CD14-positive monocyte (primary cell): ENCODE measurements at regions not wholly inside any gene's neighbourhood (a gene's known extent, or its start where the extent isn't known, plus 50 kb on each side); places are given as distances from the start of the nearest gene placed in this dataset.
A peak's percentile ranks its signal among the peaks of the same experiment; 100 is the strongest.

Experiments used
- DNase-seq, 3 donors: peaks; one replicate each; pipeline ENCODE4 v3.0.0-alpha.2; 2011 to 2022
- H2AFZ ChIP-seq: 2 replicates; pipeline ENCODE4 v1.6.0; 2012; ENCODE audit warnings: mild to moderate bottlenecking, low read depth, low read length, inconsistent platforms; ENCODE audit not compliant: insufficient read depth, poor library complexity, severe bottlenecking
- H3K27ac ChIP-seq, 2 donors: 1 replicate in 1 of 2; 2 replicates in 1 of 2; pipeline ENCODE4 v1.5.1; 2012 to 2013; ENCODE audit warnings: low read length in 2 of 2, control low read depth in 1 of 2, inconsistent platforms in 1 of 2, low read depth in 1 of 2, mild to moderate bottlenecking in 1 of 2
- H3K27me3 ChIP-seq, 2 donors: one replicate each; pipeline versions ENCODE4 v1.6.0 to v1.6.1; 2011 to 2013; ENCODE audit warnings: low read length in 2 of 2; ENCODE audit not compliant: control insufficient read depth in 2 of 2, insufficient read depth in 2 of 2
- H3K36me3 ChIP-seq, 2 donors: replicated peaks in 1 of 2; 1 replicate in 1 of 2; 2 replicates in 1 of 2; pipeline versions ENCODE4 v1.5.1 to v1.6.1; 2012 to 2013; ENCODE audit warnings: low read length in 2 of 2, control low read depth in 1 of 2, inconsistent platforms in 1 of 2, mild to moderate bottlenecking in 1 of 2; ENCODE audit not compliant: insufficient read depth in 2 of 2, control insufficient read depth in 1 of 2
- H3K4me1 ChIP-seq, 2 donors: 1 replicate in 1 of 2; 2 replicates in 1 of 2; pipeline versions ENCODE4 v1.5.1 to v1.6.1; 2012 to 2013; ENCODE audit warnings: low read length in 2 of 2, control low read depth in 1 of 2, inconsistent platforms in 1 of 2, mild to moderate bottlenecking in 1 of 2, moderate library complexity in 1 of 2; ENCODE audit not compliant: insufficient read depth in 2 of 2, control insufficient read depth in 1 of 2
- H3K4me2 ChIP-seq: replicated peaks from 2 replicates; pipeline ENCODE3; 2012; ENCODE audit warnings: low read length, moderate library complexity, mild to moderate bottlenecking; ENCODE audit not compliant: poor library complexity, severe bottlenecking; ENCODE audit errors: extremely low read depth
- H3K4me3 ChIP-seq, 3 experiments: fragments of 200-600 bp in 1 of 3; sonication (generic) in 1 of 3; replicated peaks in 1 of 3; 1 replicate in 2 of 3; 2 replicates in 1 of 3; pipeline ENCODE4 v1.5.1; 2011 to 2013; ENCODE audit warnings: low read length in 3 of 3, mild to moderate bottlenecking in 3 of 3, control low read depth in 2 of 3, low read depth in 2 of 3, inconsistent platforms in 1 of 3, moderate library complexity in 1 of 3
- H3K79me2 ChIP-seq: 2 replicates; pipeline ENCODE4 v1.6.0; 2012; ENCODE audit warnings: mild to moderate bottlenecking, control low read depth, inconsistent platforms, low read length, moderate library complexity; ENCODE audit not compliant: insufficient read depth
- H3K9ac ChIP-seq: 2 replicates; pipeline ENCODE4 v1.6.0; 2017; ENCODE audit warnings: low read length, mild to moderate bottlenecking; ENCODE audit not compliant: insufficient read depth, poor library complexity, severe bottlenecking
- H3K9me3 ChIP-seq, 2 donors: replicated peaks in 1 of 2; 1 replicate in 1 of 2; 2 replicates in 1 of 2; pipeline versions ENCODE4 v1.5.1 to v1.6.1; 2012 to 2013; ENCODE audit warnings: low read length in 2 of 2, control low read depth in 1 of 2; ENCODE audit not compliant: control insufficient read depth in 1 of 2, insufficient read depth in 1 of 2
- H4K20me1 ChIP-seq: 2 replicates; pipeline ENCODE4 v1.6.0; 2012; ENCODE audit warnings: mild to moderate bottlenecking, low read length, control low read depth, moderate library complexity; ENCODE audit not compliant: insufficient read depth
- H3K27ac Mint-ChIP-seq, 7 donors: one replicate each; pipeline ENCODE4 v1.8.0; 2020; ENCODE audit warnings: mild to moderate bottlenecking in 7 of 7, mixed read lengths in 7 of 7, moderate library complexity in 6 of 7, inconsistent platforms in 2 of 7
- H3K27me3 Mint-ChIP-seq, 3 donors: one replicate each; pipeline ENCODE4 v1.8.0; 2021 to 2022; ENCODE audit warnings: low read depth in 3 of 3, mild to moderate bottlenecking in 3 of 3, mixed read lengths in 3 of 3, moderate library complexity in 3 of 3, inconsistent platforms in 1 of 3
- H3K36me3 Mint-ChIP-seq, 2 donors: one replicate each; pipeline ENCODE4 v1.8.0; 2020; ENCODE audit warnings: mixed read lengths in 2 of 2, inconsistent platforms in 1 of 2, mild to moderate bottlenecking in 1 of 2
- H3K4me1 Mint-ChIP-seq: one replicate; pipeline ENCODE4 v1.8.0; 2020; ENCODE audit warnings: mild to moderate bottlenecking, mixed read lengths
- H3K4me3 Mint-ChIP-seq, 2 donors: one replicate each; pipeline ENCODE4 v1.8.0; 2020; ENCODE audit warnings: mild to moderate bottlenecking in 2 of 2, mixed read lengths in 2 of 2, moderate library complexity in 1 of 2
- H3K9me3 Mint-ChIP-seq, 7 donors: one replicate each; pipeline ENCODE4 v1.8.0; 2020 to 2022; ENCODE audit warnings: mixed read lengths in 7 of 7, mild to moderate bottlenecking in 6 of 7, moderate library complexity in 6 of 7, inconsistent platforms in 2 of 7
- CTCF ChIP-seq: fragments of 200-600 bp; IDR thresholded peaks from one replicate; pipeline ENCODE4 v1.8.0; 2022; ENCODE audit warnings: antibody characterized with exemption, mild to moderate bottlenecking
- WGBS: methylation state at CpG from one replicate; pipeline ENCODE4 v1.1.5; 2013; ENCODE audit warnings: missing lambda C conversion rate; ENCODE audit not compliant: insufficient coverage; 5-methylcytosine and 5-hydroxymethylcytosine counted together
- intact Hi-C, 2 donors: fragments of 100-400 bp; cut with micrococcal nuclease; formaldehyde crosslinking; loops; one replicate each; pipeline versions ENCODE4 v1.15.0 to v1.15.1; 2023

GRCh38 chr18:10258836-10259474 lies 195.5 kb upstream of the APCDD1 start:
- peaks cover 42 to 52% of the 10 kb centered on the region in 2 donors for H3K4me1 ChIP-seq
- H3K27ac Mint-ChIP-seq: peak overlapping the region; percentile 23 to 74 (median 58)
- peak overlapping the region in 1 of 2 donors; percentile 40 for H3K27ac ChIP-seq
- no peak overlapping the region for H2AFZ ChIP-seq
- H4K20me1 ChIP-seq: no peaks in the 10 kb centered on the region
- peaks cover 4 to 10% of the 10 kb centered on the region in 2 donors for H3K36me3 Mint-ChIP-seq
- no peaks in the 10 kb centered on the region for H3K79me2 ChIP-seq
- intact Hi-C loops: no loop called here
- WGBS: 100% methylated on average over 1 of the region's 5 CpGs
- H3K4me2 ChIP-seq: no peak overlapping the region
- peaks cover 0 to 5% (median 3%) of the 10 kb centered on the region in 3 donors for H3K27me3 Mint-ChIP-seq
- no peak overlapping the region for H3K4me3 ChIP-seq
- peak; percentile 18 to 38 (median 25) for DNase-seq
- H3K9me3 Mint-ChIP-seq: peaks cover 0 to 12% (median 0%) of the 10 kb centered on the region in 7 donors
- no peaks in the 10 kb centered on the region for H3K36me3 ChIP-seq
- no peaks in the 10 kb centered on the region for H3K9me3 ChIP-seq
- peaks cover 53% of the 10 kb centered on the region for H3K4me1 Mint-ChIP-seq
- no peak overlapping the region for H3K9ac ChIP-seq
- H3K27me3 ChIP-seq: no peaks in the 10 kb centered on the region
- H3K4me3 Mint-ChIP-seq: peak overlapping the region in 1 of 2 donors; percentile 11
- TF ChIP-seq CTCF: no peak

- H3K27me3 ChIP-seq: no peaks in the 10 kb centered on the region
- H4K20me1 ChIP-seq: no peaks in the 10 kb centered on the region
- H3K9me3 Mint-ChIP-seq: peaks cover 0 to 12% (median 0%) of the 10 kb centered on the region in 7 donors
- DNase-seq: no peak
- H3K27ac ChIP-seq: peak overlapping the region in 1 of 2 donors; percentile 81
- peaks cover 44% of the 10 kb centered on the region for H3K4me1 Mint-ChIP-seq
- H2AFZ ChIP-seq: no peak overlapping the region
- no CpG with 5 or more reads among the region's 3 CpGs for WGBS
- H3K36me3 Mint-ChIP-seq: peaks cover 5 to 13% of the 10 kb centered on the region in 2 donors
- no peak overlapping the region for H3K4me2 ChIP-seq
- peaks cover 0 to 5% (median 3%) of the 10 kb centered on the region in 3 donors for H3K27me3 Mint-ChIP-seq
- intact Hi-C loops: loop anchor here in 1 of 2 donors (2.0 kb wide), 1 partner anchor 45 kb away; no protein-coding TSS in a partner anchor
- no peaks in the 10 kb centered on the region for H3K36me3 ChIP-seq
- no peak for TF ChIP-seq CTCF
- H3K79me2 ChIP-seq: no peaks in the 10 kb centered on the region
- H3K4me3 ChIP-seq: no peak overlapping the region
- H3K4me3 Mint-ChIP-seq: no peak overlapping the region
- H3K27ac Mint-ChIP-seq: peak overlapping the region in 6 of 7 donors; percentile 21 to 81 (median 53)
- H3K4me1 ChIP-seq: peaks cover 33 to 43% of the 10 kb centered on the region in 2 donors
- no peaks in the 10 kb centered on the region for H3K9me3 ChIP-seq
- no peak overlapping the region for H3K9ac ChIP-seq
Observed at GRCh38 chr18:10259901-10260300, 194.5 kb upstream of the APCDD1 start.
